NCI-H187 treated with DMSO at 0.1 percent for 48 hours (cell line): ENCODE measurements at regions not wholly inside any gene's neighbourhood (a gene's known extent, or its start where the extent isn't known, plus 50 kb on each side); places are given as distances from the start of the nearest gene placed in this dataset.

Experiments used
- DNase-seq: peaks from one replicate; lab custom pipeline; 2025; lab: John Stamatoyannopoulos, UW

GRCh38 chr10:117718986-117719920 is 176.7 kb downstream of the EMX2 start:
- DNase-seq = no peak

- no peak for DNase-seq
Measured at GRCh38 chr10:117720931-117721835, 178.6 kb downstream of the EMX2 start.

GRCh38 chr10:117721873-117722272 is 179.3 kb downstream of the EMX2 start:
- DNase-seq = no peak

- DNase-seq = no peak
Measured at GRCh38 chr10:117723343-117723742, 180.8 kb downstream of the EMX2 start.

- no peak for DNase-seq
Measured at GRCh38 chr10:117725993-117726392, 183.4 kb downstream of the EMX2 start.

GRCh38 chr10:117726596-117727295 is 184.2 kb downstream of the EMX2 start:
- no peak for DNase-seq

- DNase-seq = no peak
Measured at GRCh38 chr10:117727421-117727820, 184.9 kb downstream of the EMX2 start.

GRCh38 chr10:117728087-117728486 is 185.5 kb downstream of the EMX2 start:
- DNase-seq = no peak

GRCh38 chr10:117729156-117729555 is 186.6 kb downstream of the EMX2 start:
- DNase-seq = no peak

GRCh38 chr10:117731121-117731791 is 188.7 kb downstream of the EMX2 start:
- no peak for DNase-seq

- DNase-seq = no peak
Measured at GRCh38 chr10:117734731-117735405, 192.3 kb downstream of the EMX2 start.

GRCh38 chr10:117736655-117737054 is 194.1 kb downstream of the EMX2 start:
- DNase-seq = no peak

- DNase-seq = no peak
Measured at GRCh38 chr10:117740088-117740487, 197.5 kb downstream of the EMX2 start.

- DNase-seq = no peak
Measured at GRCh38 chr10:117740691-117741222, 198.2 kb downstream of the EMX2 start.

- no peak for DNase-seq
Measured at GRCh38 chr10:117741524-117741923, 199.0 kb downstream of the EMX2 start.

GRCh38 chr10:117743509-117743908 is 201.0 kb downstream of the EMX2 start:
- no peak for DNase-seq

- no peak for DNase-seq
Measured at GRCh38 chr10:117745301-117745700, 202.8 kb downstream of the EMX2 start.

GRCh38 chr10:117746541-117747448 is 204.2 kb downstream of the EMX2 start:
- no peak for DNase-seq

- no peak for DNase-seq
Measured at GRCh38 chr10:117747636-117748035, 205.1 kb downstream of the EMX2 start.

- DNase-seq = no peak
Measured at GRCh38 chr10:117748058-117748457, 205.5 kb downstream of the EMX2 start.
